Retinal pigment epithelial cell (primary cell): ENCODE measurements at regions not wholly inside any gene's neighbourhood (a gene's known extent, or its start where the extent isn't known, plus 50 kb on each side); places are given as distances from the start of the nearest gene placed in this dataset.
A peak's percentile ranks its signal among the peaks of the same experiment; 100 is the strongest.

Experiments
- DNase-seq: peaks from one replicate; pipeline ENCODE4 v3.0.0-alpha.2; 2010; ENCODE audit warnings: low read depth
- H3K4me3 ChIP-seq: 2 replicates; pipeline ENCODE4 v1.5.1; 2011; ENCODE audit warnings: mild to moderate bottlenecking, low read length, control low read depth, moderate library complexity
- CTCF ChIP-seq: conservative IDR thresholded peaks from 2 replicates; pipeline ENCODE4 v1.5.1; 2011; ENCODE audit warnings: low read depth, low read length, control low read depth, inconsistent platforms

- TF ChIP-seq CTCF, result no peak
- H3K4me3 ChIP-seq, result no peak overlapping the region
- DNase-seq, result no peak
Measured at GRCh38 chr2:107621186-107622165, 205.2 kb upstream of the RGPD4 start.

- no peak for DNase-seq
- no peak overlapping the region for H3K4me3 ChIP-seq
- no peak for TF ChIP-seq CTCF
Measured at GRCh38 chr2:107622741-107623310, 203.9 kb upstream of the RGPD4 start.

DNA sequence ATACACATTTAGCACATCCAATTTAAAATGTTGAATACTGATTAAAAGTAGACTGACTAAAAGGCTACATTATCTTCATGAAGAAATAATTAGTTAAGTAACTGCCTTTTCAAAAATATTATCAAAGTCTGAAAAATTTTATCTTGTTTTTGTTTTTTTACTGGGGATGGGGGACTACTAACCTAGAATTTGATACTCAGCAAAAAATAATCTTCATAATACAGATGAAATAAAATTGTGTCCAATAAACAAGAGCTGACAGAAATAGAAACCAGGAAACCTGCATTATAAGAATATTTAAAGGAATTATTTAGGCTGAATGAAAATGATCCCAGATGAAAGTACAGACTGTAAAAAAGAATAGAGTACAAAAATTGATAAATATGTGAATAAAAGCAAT lies 200.7 kb upstream of the RGPD4 start:
- no peak for DNase-seq
- no peak overlapping the region for H3K4me3 ChIP-seq
- TF ChIP-seq CTCF, result no peak

GRCh38 chr2:107627164-107627563 lies 199.5 kb upstream of the RGPD4 start:
- no peak for DNase-seq
- no peak overlapping the region for H3K4me3 ChIP-seq
- no peak for TF ChIP-seq CTCF

GRCh38 chr2:107627926-107628325 lies 198.8 kb upstream of the RGPD4 start:
- no peak for DNase-seq
- TF ChIP-seq CTCF, result no peak
- no peak overlapping the region for H3K4me3 ChIP-seq

DNA sequence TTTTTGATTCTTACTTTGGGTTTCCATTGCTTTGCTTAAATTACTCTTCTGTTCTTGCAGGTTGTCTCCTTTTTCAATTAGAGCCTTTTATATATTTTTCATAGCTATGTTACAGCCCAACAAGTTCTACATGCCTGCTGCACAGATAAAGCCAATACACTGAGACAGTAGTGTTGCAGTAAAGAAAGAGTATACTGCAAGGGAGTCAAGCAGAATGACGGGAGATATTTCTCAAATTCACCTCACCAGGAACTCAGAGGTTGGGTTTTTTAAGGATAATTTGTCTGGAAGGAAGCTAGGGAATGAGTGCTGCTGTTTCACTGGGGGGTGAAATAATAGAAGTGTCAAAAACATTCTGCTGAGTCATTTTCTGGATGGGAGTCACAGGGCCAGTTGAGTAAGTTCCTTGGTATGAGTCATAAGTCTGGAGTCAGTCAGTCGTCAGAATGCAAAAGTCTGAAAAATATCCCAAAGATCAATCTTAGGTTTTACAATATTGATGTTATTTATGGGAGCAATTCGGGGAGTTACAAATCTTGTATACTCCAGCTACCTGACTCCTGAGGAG lies 193.0 kb upstream of the RGPD4 start:
- DNase-seq, result peak; percentile 61
- no peak for TF ChIP-seq CTCF
- H3K4me3 ChIP-seq, result no peak overlapping the region
